Endodermal cell (in vitro differentiated cells): ENCODE measurements at regions not wholly inside any gene's neighbourhood (a gene's known extent, or its start where the extent isn't known, plus 50 kb on each side); places are given as distances from the start of the nearest gene placed in this dataset.

Experiments
- DNase-seq: peaks from one replicate; pipeline ENCODE4 v3.0.0-alpha.2; 2017
- H3K27ac ChIP-seq: 2 replicates; pipeline ENCODE4 v1.5.1; 2013; ENCODE audit warnings: mild to moderate bottlenecking, low read depth, low read length, moderate library complexity
- H3K27me3 ChIP-seq: 2 replicates; pipeline ENCODE4 v1.6.1; 2013; ENCODE audit warnings: mild to moderate bottlenecking, low read length, moderate library complexity; ENCODE audit not compliant: insufficient read depth, control insufficient read depth, poor library complexity, severe bottlenecking
- H3K36me3 ChIP-seq: 2 replicates; pipeline ENCODE4 v1.7.0; 2013; ENCODE audit warnings: mild to moderate bottlenecking, low read length, moderate library complexity; ENCODE audit not compliant: control insufficient read depth, insufficient read depth
- H3K4me1 ChIP-seq: one replicate; pipeline ENCODE4 v1.7.0; 2013; ENCODE audit warnings: low read length; ENCODE audit not compliant: control insufficient read depth, insufficient read depth
- H3K4me3 ChIP-seq: 2 replicates; pipeline ENCODE4 v1.5.1; 2013; ENCODE audit warnings: mild to moderate bottlenecking, low read length, moderate library complexity
- H3K9ac ChIP-seq: 2 replicates; pipeline ENCODE4 v1.6.1; 2013; ENCODE audit warnings: mild to moderate bottlenecking, low read length, moderate library complexity; ENCODE audit not compliant: poor library complexity, severe bottlenecking; ENCODE audit errors: extremely low read depth
- H3K9me3 ChIP-seq: 2 replicates; pipeline ENCODE4 v1.6.1; 2013; ENCODE audit warnings: mild to moderate bottlenecking, low read length, moderate library complexity; ENCODE audit not compliant: control insufficient read depth
- H3K27ac Mint-ChIP-seq: 2 replicates; pipeline ENCODE4 v1.8.0; 2020; ENCODE audit warnings: mixed read lengths
- H3K27me3 Mint-ChIP-seq: 2 replicates; pipeline ENCODE4 v1.8.0; 2021; ENCODE audit warnings: mild to moderate bottlenecking, mixed read lengths; ENCODE audit not compliant: insufficient read depth
- H3K36me3 Mint-ChIP-seq: 2 replicates; pipeline ENCODE4 v1.8.0; 2020; ENCODE audit warnings: low read depth, mixed read lengths
- H3K4me1 Mint-ChIP-seq: 2 replicates; pipeline ENCODE4 v1.8.0; 2020; ENCODE audit warnings: mixed read lengths
- H3K4me3 Mint-ChIP-seq: 2 replicates; pipeline ENCODE4 v1.8.0; 2020; ENCODE audit warnings: mild to moderate bottlenecking, moderate library complexity, mixed read lengths
- H3K9me3 Mint-ChIP-seq: 2 replicates; pipeline ENCODE4 v1.8.0; 2020; ENCODE audit warnings: mild to moderate bottlenecking, mixed read lengths
- WGBS, 2 experiments: methylation state at CpG; one replicate each; pipeline versions ENCODE4 v1.1.5 to v1.1.7; 2013; ENCODE audit warnings: missing lambda C conversion rate in 2 of 2, mixed read lengths in 1 of 2; ENCODE audit not compliant: insufficient coverage in 1 of 2, insufficient read length in 1 of 2; 5-methylcytosine and 5-hydroxymethylcytosine counted together
- TF ChIP-seq, protein P1 (sequence below): fragments of 200-600 bp; sonication (generic); conservative IDR thresholded peaks from 2 replicates; pipeline ENCODE4 v1.5.0; 2021; ENCODE audit warnings: antibody characterized with exemption, mild to moderate bottlenecking

DNA sequence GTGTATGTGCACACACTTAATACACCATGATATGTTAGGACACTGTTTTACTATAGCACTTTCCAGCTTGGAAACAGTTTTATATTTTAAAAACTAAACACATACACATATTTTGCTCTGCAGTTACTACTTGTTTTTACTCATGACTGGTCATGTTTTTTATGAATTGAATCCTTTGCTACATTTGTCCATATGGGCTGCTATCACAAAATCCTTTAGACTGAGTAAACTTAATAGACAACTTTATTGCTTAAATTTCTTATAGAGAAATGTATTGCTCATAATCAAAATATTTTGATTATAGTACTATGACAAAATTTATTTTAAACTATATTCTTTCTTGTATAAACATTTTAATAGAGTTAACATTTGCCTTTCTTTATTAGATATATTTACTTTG lies 314.8 kb downstream of the RBM43 start:
- H3K36me3 Mint-ChIP-seq: no peaks in the 10 kb centered on the region
- no peak overlapping the region for H3K4me3 Mint-ChIP-seq
- Histone ChIP-seq H3K9ac (no peak overlapping the region), H3K4me3 (no peak overlapping the region), H3K36me3 (no peaks in the 10 kb centered on the region), H3K9me3 (peaks cover 3% of the 10 kb centered on the region), H3K4me1 (no peaks in the 10 kb centered on the region), H3K27ac (no peak overlapping the region), H3K27me3 (no peaks in the 10 kb centered on the region)
- H3K27ac Mint-ChIP-seq: no peak overlapping the region
- DNase-seq: no peak
- TF ChIP-seq, protein P1, sequence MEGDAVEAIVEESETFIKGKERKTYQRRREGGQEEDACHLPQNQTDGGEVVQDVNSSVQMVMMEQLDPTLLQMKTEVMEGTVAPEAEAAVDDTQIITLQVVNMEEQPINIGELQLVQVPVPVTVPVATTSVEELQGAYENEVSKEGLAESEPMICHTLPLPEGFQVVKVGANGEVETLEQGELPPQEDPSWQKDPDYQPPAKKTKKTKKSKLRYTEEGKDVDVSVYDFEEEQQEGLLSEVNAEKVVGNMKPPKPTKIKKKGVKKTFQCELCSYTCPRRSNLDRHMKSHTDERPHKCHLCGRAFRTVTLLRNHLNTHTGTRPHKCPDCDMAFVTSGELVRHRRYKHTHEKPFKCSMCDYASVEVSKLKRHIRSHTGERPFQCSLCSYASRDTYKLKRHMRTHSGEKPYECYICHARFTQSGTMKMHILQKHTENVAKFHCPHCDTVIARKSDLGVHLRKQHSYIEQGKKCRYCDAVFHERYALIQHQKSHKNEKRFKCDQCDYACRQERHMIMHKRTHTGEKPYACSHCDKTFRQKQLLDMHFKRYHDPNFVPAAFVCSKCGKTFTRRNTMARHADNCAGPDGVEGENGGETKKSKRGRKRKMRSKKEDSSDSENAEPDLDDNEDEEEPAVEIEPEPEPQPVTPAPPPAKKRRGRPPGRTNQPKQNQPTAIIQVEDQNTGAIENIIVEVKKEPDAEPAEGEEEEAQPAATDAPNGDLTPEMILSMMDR: no peak
- no peaks in the 10 kb centered on the region for H3K4me1 Mint-ChIP-seq
- no peaks in the 10 kb centered on the region for H3K9me3 Mint-ChIP-seq
- H3K27me3 Mint-ChIP-seq: no peaks in the 10 kb centered on the region

DNA sequence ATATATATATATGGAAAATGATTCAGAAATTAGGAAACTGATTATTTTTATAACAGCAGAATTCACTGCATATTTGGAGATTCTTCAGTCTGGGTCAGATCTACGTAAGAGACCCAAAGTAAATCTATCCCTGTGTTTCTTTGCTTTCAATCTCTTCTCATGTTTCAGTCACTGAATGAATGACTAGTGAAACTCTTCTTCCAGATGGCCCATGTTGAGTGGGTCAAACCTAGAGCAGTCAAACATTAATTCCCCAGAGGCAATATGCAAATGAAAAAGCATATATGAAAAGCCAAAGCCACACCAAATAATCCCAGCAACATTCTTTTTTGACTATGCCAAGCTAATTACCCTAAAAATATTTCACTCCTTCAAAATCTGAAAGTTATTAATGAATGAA lies 317.3 kb downstream of the RBM43 start:
- H3K9me3 ChIP-seq: no peaks in the 10 kb centered on the region
- no peaks in the 10 kb centered on the region for H3K36me3 ChIP-seq
- no peaks in the 10 kb centered on the region for H3K4me1 ChIP-seq
- H3K4me1 Mint-ChIP-seq: no peaks in the 10 kb centered on the region
- no peaks in the 10 kb centered on the region for H3K36me3 Mint-ChIP-seq
- no peaks in the 10 kb centered on the region for H3K27me3 ChIP-seq
- H3K27ac ChIP-seq: no peak overlapping the region
- 83 to 93% methylated on average over 1 of the region's 1 CpG for WGBS, 2 experiments
- no peak overlapping the region for H3K27ac Mint-ChIP-seq
- no peak overlapping the region for H3K4me3 Mint-ChIP-seq
- H3K4me3 ChIP-seq: no peak overlapping the region
- no peaks in the 10 kb centered on the region for H3K9me3 Mint-ChIP-seq
- H3K9ac ChIP-seq: no peak overlapping the region
- no peak for DNase-seq
- no peaks in the 10 kb centered on the region for H3K27me3 Mint-ChIP-seq
- TF ChIP-seq, protein P1: no peak

DNA sequence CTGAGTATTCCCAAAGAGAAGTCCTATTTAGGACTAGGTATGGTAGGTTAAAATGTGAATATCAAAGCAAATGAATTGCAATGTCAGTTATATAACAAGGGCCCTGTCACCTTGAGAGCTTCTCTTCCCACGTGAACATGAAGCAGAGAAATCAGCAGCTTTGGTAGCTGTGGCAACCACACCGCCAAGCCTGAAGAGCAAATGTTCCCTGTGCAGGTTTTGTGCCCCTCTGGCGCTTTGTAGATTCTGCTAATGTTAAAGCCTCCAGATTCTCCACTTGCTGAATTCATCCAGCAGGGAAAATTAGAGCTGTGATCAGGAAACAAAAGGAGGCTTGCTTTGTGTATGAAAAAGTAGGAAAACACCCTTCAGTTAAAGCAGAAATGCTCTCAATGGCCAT lies 322.6 kb downstream of the RBM43 start:
- Mint-ChIP-seq H3K4me1 (no peaks in the 10 kb centered on the region), H3K27ac (no peak overlapping the region), H3K9me3 (no peaks in the 10 kb centered on the region), H3K36me3 (no peaks in the 10 kb centered on the region), H3K27me3 (no peaks in the 10 kb centered on the region), H3K4me3 (no peak overlapping the region)
- no peak for DNase-seq
- 84 to 88% methylated on average over 3 of the region's 3 CpGs for WGBS, 2 experiments
- H3K36me3 ChIP-seq: no peaks in the 10 kb centered on the region
- H3K27ac ChIP-seq: peak overlapping the region; percentile 17
- no peak overlapping the region for H3K4me3 ChIP-seq
- TF ChIP-seq, protein P1: no peak
- H3K9ac ChIP-seq: no peak overlapping the region
- H3K27me3 ChIP-seq: no peaks in the 10 kb centered on the region
- H3K9me3 ChIP-seq: no peaks in the 10 kb centered on the region
- no peaks in the 10 kb centered on the region for H3K4me1 ChIP-seq
